Hepatocyte (in vitro differentiated cells): ENCODE measurements at regions not wholly inside any gene's neighbourhood (a gene's known extent, or its start where the extent isn't known, plus 50 kb on each side); places are given as distances from the start of the nearest gene placed in this dataset.

Experiments used
- EZH2 ChIP-seq: fragments of 200-600 bp; sonication (generic); IDR thresholded peaks from 2 replicates; pipeline ENCODE4 v1.6.1; 2016; ENCODE audit warnings: antibody characterized with exemption, mild to moderate bottlenecking, borderline replicate concordance
- EZH2phosphoT487 ChIP-seq: fragments of 200-600 bp; sonication (generic); IDR thresholded peaks from one replicate; pipeline ENCODE4 v1.6.1; 2018; ENCODE audit warnings: antibody characterized with exemption, mild to moderate bottlenecking, low read depth, moderate library complexity; ENCODE audit not compliant: unreplicated experiment, severe bottlenecking
- TF ChIP-seq, protein P1 (sequence below): fragments of 200-600 bp; sonication (generic); IDR thresholded peaks from 2 replicates; pipeline ENCODE4 v1.5.1; 2016; ENCODE audit warnings: antibody characterized with exemption, mild to moderate bottlenecking; ENCODE audit not compliant: poor library complexity

DNA sequence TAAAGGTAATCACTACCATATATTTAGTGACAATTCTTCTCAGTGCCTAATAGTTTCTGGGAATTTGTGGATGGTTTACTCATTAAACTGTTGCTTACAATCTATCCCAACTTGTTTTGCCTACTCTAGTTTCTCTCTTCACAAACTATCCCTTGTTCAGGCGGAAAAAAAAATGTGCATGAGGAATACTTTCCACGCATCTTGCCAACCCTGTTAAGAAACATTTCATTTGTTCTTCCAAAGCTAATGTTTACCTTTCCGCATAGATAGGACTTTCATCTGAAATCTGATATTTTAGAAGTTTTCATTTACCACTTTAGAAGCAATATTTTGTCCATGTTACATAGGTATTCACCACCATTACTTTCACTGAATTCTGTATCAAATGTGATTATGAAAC lies 191.9 kb downstream of the MDFIC start:
- TF ChIP-seq, protein P1, sequence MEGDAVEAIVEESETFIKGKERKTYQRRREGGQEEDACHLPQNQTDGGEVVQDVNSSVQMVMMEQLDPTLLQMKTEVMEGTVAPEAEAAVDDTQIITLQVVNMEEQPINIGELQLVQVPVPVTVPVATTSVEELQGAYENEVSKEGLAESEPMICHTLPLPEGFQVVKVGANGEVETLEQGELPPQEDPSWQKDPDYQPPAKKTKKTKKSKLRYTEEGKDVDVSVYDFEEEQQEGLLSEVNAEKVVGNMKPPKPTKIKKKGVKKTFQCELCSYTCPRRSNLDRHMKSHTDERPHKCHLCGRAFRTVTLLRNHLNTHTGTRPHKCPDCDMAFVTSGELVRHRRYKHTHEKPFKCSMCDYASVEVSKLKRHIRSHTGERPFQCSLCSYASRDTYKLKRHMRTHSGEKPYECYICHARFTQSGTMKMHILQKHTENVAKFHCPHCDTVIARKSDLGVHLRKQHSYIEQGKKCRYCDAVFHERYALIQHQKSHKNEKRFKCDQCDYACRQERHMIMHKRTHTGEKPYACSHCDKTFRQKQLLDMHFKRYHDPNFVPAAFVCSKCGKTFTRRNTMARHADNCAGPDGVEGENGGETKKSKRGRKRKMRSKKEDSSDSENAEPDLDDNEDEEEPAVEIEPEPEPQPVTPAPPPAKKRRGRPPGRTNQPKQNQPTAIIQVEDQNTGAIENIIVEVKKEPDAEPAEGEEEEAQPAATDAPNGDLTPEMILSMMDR, result no peak
- TF ChIP-seq EZH2phosphoT487 (no peak), EZH2 (no peak)
